T47D (cell line): ENCODE measurements at regions not wholly inside any gene's neighbourhood (a gene's known extent, or its start where the extent isn't known, plus 50 kb on each side); places are given as distances from the start of the nearest gene placed in this dataset.
A peak's percentile ranks its signal among the peaks of the same experiment; 100 is the strongest.

Experiments
- DNase-seq, 2 experiments: peaks; one replicate each; pipeline versions ENCODE4 v3.0.0 to v3.0.0-alpha.2; 2011 to 2012; ENCODE audit warnings: low read depth in 1 of 2, low spot score in 1 of 2
- JUND ChIP-seq: IDR thresholded peaks from 2 replicates; pipeline ENCODE4 v1.6.1; 2012; ENCODE audit warnings: low read depth
- in situ Hi-C: cut with HindIII; loops from 2 replicates; pipeline ENCODE4 v1.10.0; 2016; ENCODE audit warnings: low sequenced_read_pairs, low pct_unique_long_range_greater_than_20kb

GRCh38 chr6:43847741-43848630 lies 78.0 kb downstream of the VEGFA start:
- in situ Hi-C loops = no loop called here
- no peak for DNase-seq
- no peak for TF ChIP-seq JUND

GRCh38 chr6:43846556-43846955 lies 76.5 kb downstream of the VEGFA start:
- in situ Hi-C loops = no loop called here
- DNase-seq = peak in 1 of 2 experiments; percentile 12
- TF ChIP-seq JUND = no peak

GRCh38 chr6:43845646-43846045 lies 75.6 kb downstream of the VEGFA start:
- no peak for TF ChIP-seq JUND
- no peak for DNase-seq
- in situ Hi-C loops = no loop called here

- in situ Hi-C loops = no loop called here
- TF ChIP-seq JUND = no peak
- no peak for DNase-seq
Measured at GRCh38 chr6:43843669-43844171, 73.7 kb downstream of the VEGFA start.

- DNase-seq = no peak
- in situ Hi-C loops = no loop called here
- no peak for TF ChIP-seq JUND
Measured at GRCh38 chr6:43843097-43843645, 73.2 kb downstream of the VEGFA start.

- in situ Hi-C loops = no loop called here
- no peak for DNase-seq
- no peak for TF ChIP-seq JUND
Measured at GRCh38 chr6:43842231-43842794, 72.3 kb downstream of the VEGFA start.

GRCh38 chr6:43840490-43841218 lies 70.6 kb downstream of the VEGFA start:
- no peak for DNase-seq
- no peak for TF ChIP-seq JUND
- in situ Hi-C loops = no loop called here

GRCh38 chr6:43838276-43839036 lies 68.4 kb downstream of the VEGFA start:
- DNase-seq = peak; percentile 43 to 70
- in situ Hi-C loops = no loop called here
- no peak for TF ChIP-seq JUND

GRCh38 chr6:43837507-43837906 lies 67.5 kb downstream of the VEGFA start:
- no peak for TF ChIP-seq JUND
- no peak for DNase-seq

GRCh38 chr6:43836507-43837240 lies 66.7 kb downstream of the VEGFA start:
- in situ Hi-C loops = no loop called here
- TF ChIP-seq JUND = no peak
- DNase-seq = no peak

More at GRCh38 chr6:43837507-43837906, 67.5 kb downstream of the VEGFA start:
- in situ Hi-C loops = no loop called here
